GM11168 (cell line): ENCODE measurements at regions not wholly inside any gene's neighbourhood (a gene's known extent, or its start where the extent isn't known, plus 50 kb on each side); places are given as distances from the start of the nearest gene placed in this dataset.

ENCODE experiments used
- in situ Hi-C: fragments of 300-500 bp; cut with MboI; formaldehyde crosslinking; loops from one replicate; pipeline ENCODE4 v1.12.0; 2022; ENCODE audit warnings: low sequenced_read_pairs; ENCODE audit not compliant: unreplicated experiment

- in situ Hi-C loops, result no loop called here
These were observed 734.4 kb downstream of the CBLN2 start for GRCh38 chr18:71809711-71810110.

- in situ Hi-C loops, result no loop called here
These were observed 735.5 kb downstream of the CBLN2 start for GRCh38 chr18:71808616-71809015.

GRCh38 chr18:71807586-71807985, 736.6 kb downstream of the CBLN2 start:
- in situ Hi-C loops, result no loop called here

GRCh38 chr18:71798986-71799673, 745.0 kb downstream of the CBLN2 start:
- in situ Hi-C loops, result no loop called here

- in situ Hi-C loops, result no loop called here
These were observed 746.6 kb downstream of the CBLN2 start for GRCh38 chr18:71797554-71797953.

GRCh38 chr18:71784777-71785176, 759.4 kb downstream of the CBLN2 start:
- in situ Hi-C loops, result no loop called here

- in situ Hi-C loops, result no loop called here
These were observed 783.6 kb downstream of the CBLN2 start for GRCh38 chr18:71760541-71760940.

- in situ Hi-C loops, result no loop called here
These were observed 789.9 kb downstream of the CBLN2 start for GRCh38 chr18:71754246-71754645.

- in situ Hi-C loops, result no loop called here
These were observed 800.5 kb downstream of the CBLN2 start for GRCh38 chr18:71743634-71744033.

- in situ Hi-C loops, result no loop called here
These were observed 814.5 kb downstream of the CBLN2 start for GRCh38 chr18:71729611-71730010.

- in situ Hi-C loops, result no loop called here
These were observed 816.2 kb downstream of the CBLN2 start for GRCh38 chr18:71727909-71728308.

GRCh38 chr18:71725256-71725655, 818.9 kb downstream of the CBLN2 start:
- in situ Hi-C loops, result no loop called here

- in situ Hi-C loops, result no loop called here
These were observed 836.1 kb downstream of the CBLN2 start for GRCh38 chr18:71707985-71708500.

- in situ Hi-C loops, result no loop called here
These were observed 836.7 kb downstream of the CBLN2 start for GRCh38 chr18:71707400-71707799.

GRCh38 chr18:71689416-71690160, 854.6 kb downstream of the CBLN2 start:
- in situ Hi-C loops, result no loop called here

- in situ Hi-C loops, result no loop called here
These were observed 861.6 kb downstream of the CBLN2 start for GRCh38 chr18:71682591-71682990.

- in situ Hi-C loops, result no loop called here
These were observed 866.0 kb downstream of the CBLN2 start for GRCh38 chr18:71678144-71678543.

- in situ Hi-C loops, result no loop called here
These were observed 870.2 kb downstream of the CBLN2 start for GRCh38 chr18:71673954-71674353.

GRCh38 chr18:71673498-71673897, 870.6 kb downstream of the CBLN2 start:
- in situ Hi-C loops, result no loop called here

- in situ Hi-C loops, result no loop called here
These were observed 877.7 kb downstream of the CBLN2 start for GRCh38 chr18:71666481-71666880.

GRCh38 chr18:71665131-71665530, 879.0 kb downstream of the CBLN2 start:
- in situ Hi-C loops, result no loop called here

GRCh38 chr18:71643822-71644221, 900.3 kb downstream of the CBLN2 start:
- in situ Hi-C loops, result no loop called here
